ENCODE measurements at regions not wholly inside any gene's neighbourhood (a gene's known extent, or its start where the extent isn't known, plus 50 kb on each side); places are given as distances from the start of the nearest gene placed in this dataset.
A peak's percentile ranks its signal among the peaks of the same experiment; 100 is the strongest.
"Not testable (repeated sequence)": the region's sequence is repeated elsewhere in the genome, so short reads cannot be mapped to it uniquely, and the experiment has no call there.

DNA sequence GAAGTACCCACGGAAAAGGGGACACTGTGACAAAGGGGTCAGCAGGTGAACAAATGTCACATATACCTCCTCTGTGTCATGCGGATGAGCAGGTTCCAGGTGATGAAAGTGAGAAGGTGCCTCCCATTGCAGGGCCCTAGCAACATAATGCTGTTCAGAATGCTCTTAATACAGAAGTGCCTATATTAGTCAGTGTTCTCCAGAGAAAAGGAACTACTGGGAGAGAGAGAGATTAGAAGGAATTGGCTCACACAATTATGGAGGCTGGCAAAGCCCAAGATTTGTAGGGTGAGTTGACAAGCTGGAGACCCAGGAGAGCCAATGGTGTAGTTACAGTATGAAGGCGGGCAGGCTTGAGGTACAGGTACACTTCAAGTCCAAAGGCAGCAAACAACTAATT, 98.1 kb upstream of the CDC42EP3 start:
- H3K36me3 ChIP-seq (ENCODE audit: control insufficient read depth, insufficient read depth, low read length): no peaks in the 10 kb centered on the region
- H3K27ac ChIP-seq (ENCODE audit: low read depth, low read length): no peak overlapping the region
- H3K27me3 ChIP-seq (ENCODE audit: control insufficient read depth, insufficient read depth, low read length): no peaks in the 10 kb centered on the region
- peaks cover 13% of the 10 kb centered on the region for H3K4me1 ChIP-seq (ENCODE audit: control insufficient read depth, insufficient read depth, low read length)
- H3K9me3 ChIP-seq (ENCODE audit: control insufficient read depth, insufficient read depth, low read length): no peaks in the 10 kb centered on the region
- WGBS (ENCODE audit: insufficient coverage): 80% methylated on average over 1 of the region's 3 CpGs
- DNase-seq (ENCODE audit: low read depth in 4 of 6, low spot score in 6 of 6): no peak
- H3K4me3 ChIP-seq (ENCODE audit: low read depth, low read length): no peak overlapping the region

DNA sequence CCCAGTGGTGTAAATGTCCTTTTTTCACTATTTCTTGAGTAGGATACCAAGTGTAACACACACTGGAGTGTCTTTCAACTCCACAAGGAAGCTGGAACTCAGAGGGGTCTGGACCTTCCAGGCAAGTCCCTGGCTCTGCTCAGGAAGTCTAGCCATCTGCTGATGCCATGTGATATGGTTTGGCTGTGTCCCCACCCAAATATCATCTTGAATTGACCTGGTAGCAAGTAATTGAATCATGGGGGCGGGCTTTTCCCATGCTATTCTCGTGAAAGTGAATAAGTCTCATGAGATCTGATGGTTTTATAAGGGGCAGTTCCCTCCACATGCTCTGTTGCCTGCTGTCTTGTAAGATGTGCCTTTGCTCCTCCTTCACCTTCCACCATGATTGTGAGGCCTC, 99.4 kb upstream of the CDC42EP3 start:
- H3K4me3 ChIP-seq (ENCODE audit: low read depth, low read length): no peak overlapping the region
- no peaks in the 10 kb centered on the region for H3K27me3 ChIP-seq (ENCODE audit: control insufficient read depth, insufficient read depth, low read length)
- no CpG with 5 or more reads among the region's 2 CpGs for WGBS (ENCODE audit: insufficient coverage)
- H3K4me1 ChIP-seq (ENCODE audit: control insufficient read depth, insufficient read depth, low read length): peaks cover 13% of the 10 kb centered on the region
- H3K27ac ChIP-seq (ENCODE audit: low read depth, low read length): no peak overlapping the region
- H3K36me3 ChIP-seq (ENCODE audit: control insufficient read depth, insufficient read depth, low read length): no peaks in the 10 kb centered on the region
- no peak for DNase-seq (ENCODE audit: low read depth in 4 of 6, low spot score in 6 of 6)
- H3K9me3 ChIP-seq (ENCODE audit: control insufficient read depth, insufficient read depth, low read length): no peaks in the 10 kb centered on the region

DNA sequence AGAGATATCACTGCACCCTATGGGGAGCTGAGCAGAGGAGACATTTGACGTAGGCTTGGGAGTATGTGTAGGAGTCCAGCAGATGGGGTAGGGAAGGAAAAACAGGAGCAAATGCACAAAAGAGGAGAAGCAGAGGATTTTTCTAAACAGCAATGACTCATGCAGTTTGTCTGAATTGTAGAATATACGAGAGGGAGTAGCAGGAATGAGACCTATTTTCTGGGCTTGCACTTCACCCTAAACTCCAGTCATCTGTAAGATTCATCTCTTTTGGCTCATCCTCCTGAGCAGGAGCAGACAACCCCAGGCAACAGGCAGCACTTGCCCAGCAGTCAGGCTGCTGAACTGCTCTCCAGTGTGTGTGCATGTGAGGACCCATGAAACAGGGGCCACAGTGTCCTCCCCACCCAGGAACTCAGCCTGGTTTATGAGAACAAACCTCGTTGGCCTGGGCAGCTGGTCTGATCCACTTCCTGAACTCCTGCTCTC, 100.2 kb upstream of the CDC42EP3 start:
- Histone ChIP-seq H3K27me3 (ENCODE audit: control insufficient read depth, insufficient read depth, low read length) (no peaks in the 10 kb centered on the region), H3K9me3 (ENCODE audit: control insufficient read depth, insufficient read depth, low read length) (no peaks in the 10 kb centered on the region), H3K4me3 (ENCODE audit: low read depth, low read length) (no peak overlapping the region), H3K36me3 (ENCODE audit: control insufficient read depth, insufficient read depth, low read length) (no peaks in the 10 kb centered on the region), H3K27ac (ENCODE audit: low read depth, low read length) (no peak overlapping the region), H3K4me1 (ENCODE audit: control insufficient read depth, insufficient read depth, low read length) (peaks cover 13% of the 10 kb centered on the region)
- WGBS (ENCODE audit: insufficient coverage): 87% methylated on average over 2 of the region's 3 CpGs
- no peak for DNase-seq (ENCODE audit: low read depth in 4 of 6, low spot score in 6 of 6)

DNA sequence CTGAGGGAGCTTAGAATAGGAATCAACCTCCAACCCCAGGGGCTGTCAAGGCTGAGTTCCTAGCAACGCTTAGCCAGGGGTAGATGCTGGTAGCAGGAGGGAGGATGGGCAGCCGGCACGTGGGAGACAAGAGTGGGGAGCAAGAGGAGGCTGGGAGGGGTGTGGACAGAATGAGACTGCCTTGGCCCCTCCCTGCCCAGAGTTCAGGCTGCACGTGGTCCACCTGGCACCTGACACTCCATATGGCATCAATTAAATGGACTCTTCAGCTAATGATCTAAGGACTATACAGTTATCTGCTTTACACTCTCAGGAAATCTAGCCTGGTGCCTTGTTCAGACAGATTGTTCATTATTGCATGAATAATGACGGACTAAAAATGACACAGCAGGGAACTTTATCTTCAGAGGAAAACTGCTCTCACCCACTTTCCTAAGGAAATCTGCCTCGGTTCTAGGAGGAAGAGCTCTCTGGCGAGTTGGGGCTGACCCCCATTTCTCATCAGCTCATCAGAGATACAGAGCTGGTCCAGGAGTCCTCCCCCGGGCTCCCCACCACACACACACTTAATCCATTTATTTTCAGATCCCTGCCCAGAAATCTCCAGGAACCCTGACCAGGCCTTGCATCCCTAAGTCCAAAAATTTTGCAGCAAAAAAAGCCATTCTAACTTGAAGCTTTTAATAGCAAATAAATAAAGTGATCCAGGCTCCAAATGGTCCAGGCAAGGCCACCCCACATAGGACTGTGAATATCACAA, 102.1 kb upstream of the CDC42EP3 start:
- H3K4me3 ChIP-seq (ENCODE audit: low read depth, low read length): no peak overlapping the region
- peak in 2 of 6 donors; percentile 8 to 9 for DNase-seq (ENCODE audit: low read depth in 4 of 6, low spot score in 6 of 6)
- H3K9me3 ChIP-seq (ENCODE audit: control insufficient read depth, insufficient read depth, low read length): no peaks in the 10 kb centered on the region
- no peaks in the 10 kb centered on the region for H3K36me3 ChIP-seq (ENCODE audit: control insufficient read depth, insufficient read depth, low read length)
- H3K4me1 ChIP-seq (ENCODE audit: control insufficient read depth, insufficient read depth, low read length): peaks cover 13% of the 10 kb centered on the region
- 19% methylated on average over 6 of the region's 8 CpGs for WGBS (ENCODE audit: insufficient coverage)
- no peak overlapping the region for H3K27ac ChIP-seq (ENCODE audit: low read depth, low read length)
- H3K27me3 ChIP-seq (ENCODE audit: control insufficient read depth, insufficient read depth, low read length): no peaks in the 10 kb centered on the region

DNA sequence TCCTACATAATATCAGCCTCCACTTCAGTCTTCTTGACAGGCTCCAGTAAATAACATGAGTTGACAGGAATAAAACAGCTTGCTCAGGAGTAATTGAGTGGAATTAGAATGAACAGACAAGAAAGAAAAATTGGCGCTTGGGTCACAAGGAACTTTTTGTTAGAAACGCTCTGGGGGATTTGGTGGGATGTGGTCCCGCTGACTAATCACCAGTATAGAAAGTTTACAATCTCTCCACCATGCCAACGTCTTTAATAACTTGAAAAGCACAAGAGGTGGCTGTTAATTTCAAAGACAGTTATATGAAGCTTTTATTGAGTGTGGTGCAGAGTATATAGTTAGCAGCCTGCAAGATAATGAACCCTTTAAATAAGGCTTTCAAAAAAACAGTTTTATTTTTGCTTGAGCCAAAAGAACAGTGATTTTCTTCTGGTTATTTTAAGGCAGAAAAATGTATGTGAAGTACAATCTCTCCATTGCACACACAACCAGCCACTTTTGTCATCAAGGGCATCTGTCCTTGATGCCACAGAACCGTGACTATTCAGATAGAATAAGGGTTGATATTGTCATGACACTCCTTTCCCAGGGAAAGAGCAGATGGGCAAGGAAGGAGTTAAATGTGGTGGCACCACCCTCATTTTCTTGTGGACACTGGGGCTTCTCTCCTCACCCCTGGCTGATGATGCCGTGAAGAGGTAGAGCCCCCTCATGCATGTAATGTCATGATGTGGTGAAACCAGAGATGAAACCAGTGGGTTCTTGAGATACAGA, 102.9 kb upstream of the CDC42EP3 start:
- H3K27ac ChIP-seq (ENCODE audit: low read depth, low read length); H3K4me3 ChIP-seq (ENCODE audit: low read depth, low read length); H3K9me3 ChIP-seq (ENCODE audit: control insufficient read depth, insufficient read depth, low read length); H3K27me3 ChIP-seq (ENCODE audit: control insufficient read depth, insufficient read depth, low read length); H3K36me3 ChIP-seq (ENCODE audit: control insufficient read depth, insufficient read depth, low read length): not testable (repeated sequence)
- WGBS (ENCODE audit: insufficient coverage): 56% methylated on average over 1 of the region's 6 CpGs
- peak in 1 of 6 donors; percentile 39 for DNase-seq (ENCODE audit: low read depth in 4 of 6, low spot score in 6 of 6)
- peaks cover 13% of the 10 kb centered on the region for H3K4me1 ChIP-seq (ENCODE audit: control insufficient read depth, insufficient read depth, low read length)

DNA sequence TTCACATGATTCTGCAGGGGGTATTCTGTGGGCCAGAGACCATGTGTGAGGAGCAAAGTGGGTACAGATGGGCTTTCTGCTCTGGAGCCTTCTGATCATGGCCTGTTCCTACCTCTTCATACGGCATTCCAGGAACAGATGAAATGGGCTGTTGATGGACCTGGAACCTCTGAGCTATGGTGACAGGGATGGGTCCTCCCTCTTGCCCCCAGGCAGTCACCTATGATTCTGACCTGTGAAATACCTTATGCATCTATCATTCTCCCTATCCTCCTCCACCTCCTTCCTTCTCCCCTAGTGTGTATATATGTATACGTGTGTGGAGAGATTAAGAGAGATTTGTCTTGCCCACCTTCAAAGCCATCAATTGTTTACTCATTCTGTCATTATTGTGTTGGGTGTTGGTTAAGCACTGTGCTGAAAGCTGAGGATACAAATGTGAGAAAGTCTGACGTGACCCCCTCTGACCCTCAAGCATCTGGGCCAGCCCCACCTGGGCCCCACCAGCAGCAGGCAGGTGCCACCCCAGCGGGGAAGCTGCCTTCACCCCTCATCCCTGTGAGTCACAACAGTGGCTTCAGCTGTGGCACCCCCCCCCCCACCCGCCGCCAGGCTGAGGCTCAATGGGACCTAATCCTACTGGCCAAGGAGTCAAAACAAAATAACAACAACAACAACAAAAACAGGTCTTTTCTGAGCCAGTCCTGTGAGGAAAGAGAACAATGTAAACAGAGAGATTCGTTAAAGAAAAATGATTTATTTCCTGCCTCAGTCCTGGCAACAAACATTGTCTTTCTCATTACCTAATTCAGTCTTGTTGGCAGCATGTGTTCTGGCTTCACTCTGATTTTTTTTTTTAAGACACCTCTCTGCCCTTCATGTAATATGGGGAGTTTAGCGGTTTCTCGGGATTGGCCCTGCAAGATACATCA, 103.8 kb upstream of the CDC42EP3 start:
- no peak overlapping the region for H3K4me3 ChIP-seq (ENCODE audit: low read depth, low read length)
- H3K36me3 ChIP-seq (ENCODE audit: control insufficient read depth, insufficient read depth, low read length): no peaks in the 10 kb centered on the region
- DNase-seq (ENCODE audit: low read depth in 4 of 6, low spot score in 6 of 6): peak in 1 of 6 donors; percentile 2
- 80% methylated on average over 2 of the region's 9 CpGs for WGBS (ENCODE audit: insufficient coverage)
- H3K27ac ChIP-seq (ENCODE audit: low read depth, low read length): peak overlapping the region; percentile 4
- no peaks in the 10 kb centered on the region for H3K9me3 ChIP-seq (ENCODE audit: control insufficient read depth, insufficient read depth, low read length)
- H3K4me1 ChIP-seq (ENCODE audit: control insufficient read depth, insufficient read depth, low read length): peaks cover 13% of the 10 kb centered on the region
- H3K27me3 ChIP-seq (ENCODE audit: control insufficient read depth, insufficient read depth, low read length): no peaks in the 10 kb centered on the region

DNA sequence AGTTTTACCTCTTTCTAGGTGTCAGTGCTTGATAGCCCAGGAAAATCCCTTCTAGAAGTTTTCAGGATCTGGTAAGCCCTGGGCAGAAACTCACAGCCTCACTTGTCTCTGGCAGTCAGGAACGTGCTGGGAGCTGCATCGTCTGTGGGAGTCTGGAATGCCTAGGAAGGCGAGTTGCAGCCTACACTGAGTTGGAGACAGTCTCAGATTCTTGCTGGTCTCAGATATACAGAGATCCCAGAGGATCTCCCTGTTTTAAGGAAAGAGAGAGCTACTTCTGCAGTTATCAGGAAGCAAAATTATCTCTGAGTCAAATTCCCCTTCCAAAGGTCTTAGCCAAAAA, 104.4 kb upstream of the CDC42EP3 start:
- Histone ChIP-seq H3K36me3 (ENCODE audit: control insufficient read depth, insufficient read depth, low read length) (no peaks in the 10 kb centered on the region), H3K27me3 (ENCODE audit: control insufficient read depth, insufficient read depth, low read length) (no peaks in the 10 kb centered on the region), H3K27ac (ENCODE audit: low read depth, low read length) (peak overlapping the region; percentile 4), H3K9me3 (ENCODE audit: control insufficient read depth, insufficient read depth, low read length) (no peaks in the 10 kb centered on the region), H3K4me1 (ENCODE audit: control insufficient read depth, insufficient read depth, low read length) (peaks cover 13% of the 10 kb centered on the region), H3K4me3 (ENCODE audit: low read depth, low read length) (no peak overlapping the region)
- 47% methylated on average over 3 of the region's 3 CpGs for WGBS (ENCODE audit: insufficient coverage)
- DNase-seq (ENCODE audit: low read depth in 4 of 6, low spot score in 6 of 6): peak in 1 of 6 donors; percentile 55

DNA sequence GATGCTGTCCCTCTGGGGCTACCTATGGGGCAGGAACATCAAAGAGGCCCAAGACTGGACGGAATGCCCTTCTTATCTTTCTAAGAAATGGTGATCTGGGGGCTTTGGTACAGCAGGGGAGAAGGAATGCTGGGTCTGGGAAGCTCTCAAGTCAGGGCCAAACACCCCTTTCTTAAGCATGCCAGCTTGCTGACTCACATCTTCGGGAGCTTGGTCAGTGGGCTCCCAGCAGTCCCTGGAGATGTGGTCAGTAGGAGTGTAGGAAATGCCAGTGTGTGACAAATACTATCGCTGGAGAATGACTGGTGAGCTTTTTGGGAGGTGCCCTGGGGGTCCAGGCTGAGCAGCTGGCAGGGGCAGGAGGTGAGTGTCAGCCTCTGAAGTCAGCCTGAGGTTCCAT, 105.0 kb upstream of the CDC42EP3 start:
- no peak overlapping the region for H3K4me3 ChIP-seq (ENCODE audit: low read depth, low read length)
- H3K4me1 ChIP-seq (ENCODE audit: control insufficient read depth, insufficient read depth, low read length): peaks cover 13% of the 10 kb centered on the region
- H3K9me3 ChIP-seq (ENCODE audit: control insufficient read depth, insufficient read depth, low read length): no peaks in the 10 kb centered on the region
- no peaks in the 10 kb centered on the region for H3K36me3 ChIP-seq (ENCODE audit: control insufficient read depth, insufficient read depth, low read length)
- 55% methylated on average over 2 of the region's 3 CpGs for WGBS (ENCODE audit: insufficient coverage)
- H3K27me3 ChIP-seq (ENCODE audit: control insufficient read depth, insufficient read depth, low read length): no peaks in the 10 kb centered on the region
- DNase-seq (ENCODE audit: low read depth in 4 of 6, low spot score in 6 of 6): no peak
- no peak overlapping the region for H3K27ac ChIP-seq (ENCODE audit: low read depth, low read length)

DNA sequence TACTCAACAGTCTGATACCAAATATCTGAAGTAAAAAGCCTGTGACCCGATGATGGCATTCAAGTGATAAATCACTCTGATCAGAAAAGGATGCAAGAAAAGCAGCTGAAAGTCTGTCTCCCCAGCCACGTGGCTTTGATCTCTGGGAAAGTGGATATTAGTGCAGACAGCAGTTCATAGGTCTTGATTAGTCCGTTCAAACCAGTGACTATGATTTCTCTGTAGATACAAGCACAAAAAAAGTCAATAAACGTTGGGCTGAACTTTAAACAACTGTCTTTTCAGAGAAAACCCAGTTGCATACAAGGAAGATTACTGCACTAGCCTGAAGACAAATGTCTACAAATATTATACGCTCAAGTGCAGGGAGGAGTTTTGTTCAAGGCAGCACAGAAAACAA, 107.7 kb upstream of the CDC42EP3 start:
- H3K4me3 ChIP-seq (ENCODE audit: low read depth, low read length): no peak overlapping the region
- H3K4me1 ChIP-seq (ENCODE audit: control insufficient read depth, insufficient read depth, low read length): no peaks in the 10 kb centered on the region
- 28% methylated on average over 3 of the region's 5 CpGs for WGBS (ENCODE audit: insufficient coverage)
- peak in 1 of 6 donors; percentile 16 for DNase-seq (ENCODE audit: low read depth in 4 of 6, low spot score in 6 of 6)
- no peaks in the 10 kb centered on the region for H3K36me3 ChIP-seq (ENCODE audit: control insufficient read depth, insufficient read depth, low read length)
- H3K27ac ChIP-seq (ENCODE audit: low read depth, low read length): no peak overlapping the region
- H3K9me3 ChIP-seq (ENCODE audit: control insufficient read depth, insufficient read depth, low read length): no peaks in the 10 kb centered on the region
- no peaks in the 10 kb centered on the region for H3K27me3 ChIP-seq (ENCODE audit: control insufficient read depth, insufficient read depth, low read length)

All from spinal cord (tissue), 9 donors.